H1 (cell line): ENCODE measurements at regions not wholly inside any gene's neighbourhood (a gene's known extent, or its start where the extent isn't known, plus 50 kb on each side); places are given as distances from the start of the nearest gene placed in this dataset.

Source experiments
- EZH2 ChIP-seq: fragments of 200-600 bp; sonication (generic); IDR thresholded peaks from 2 replicates; pipeline ENCODE4 v1.7.1; 2012; ENCODE audit warnings: low read depth, mild to moderate bottlenecking, moderate library complexity, low read length, inconsistent platforms; ENCODE audit not compliant: severe bottlenecking
- POLR2AphosphoS5 ChIP-seq: IDR thresholded peaks from 2 replicates; pipeline ENCODE4 v1.6.1; 2011; ENCODE audit warnings: low read depth, low read length

DNA sequence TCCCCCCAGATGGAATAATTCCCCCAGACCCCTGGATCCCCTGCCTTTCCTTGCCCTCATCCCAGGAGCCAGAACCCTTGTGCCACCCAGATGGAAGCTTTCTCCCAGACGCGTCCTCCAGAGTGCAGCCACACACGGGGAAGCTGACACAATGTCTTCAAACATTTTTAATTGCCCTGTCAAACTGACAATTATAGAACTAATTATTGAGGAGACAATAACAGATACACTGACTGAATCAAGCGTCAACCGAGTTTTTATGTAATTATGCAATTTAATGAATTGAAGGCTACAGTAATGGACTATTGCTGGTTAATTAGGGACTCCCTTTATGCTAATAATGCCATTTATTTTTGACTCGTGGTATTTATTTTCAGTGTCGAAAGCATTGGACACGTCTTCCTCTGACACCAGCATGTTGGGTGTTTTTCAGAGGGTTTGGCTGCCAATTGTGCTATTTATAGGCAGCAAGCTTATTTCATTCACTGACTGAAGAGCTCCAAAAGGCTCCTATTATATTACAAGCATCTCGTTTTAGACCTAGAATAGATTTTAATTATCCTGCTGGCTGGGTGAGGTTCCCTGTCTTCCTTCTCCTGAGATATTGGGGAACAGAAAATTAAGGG lies 298.2 kb upstream of the C16orf82 start:
- TF ChIP-seq POLR2AphosphoS5 (no peak), EZH2 (no peak)
